ENCODE measurements at regions not wholly inside any gene's neighbourhood (a gene's known extent, or its start where the extent isn't known, plus 50 kb on each side); places are given as distances from the start of the nearest gene placed in this dataset.

- in situ Hi-C loops (cut with HindIII; ENCODE audit: low pct_unique_long_range_greater_than_20kb, low sequenced_read_pairs) = no loop called here
- no peak for DNase-seq (ENCODE audit: low read depth, low spot score)
Observed at GRCh38 chr6:18707714-18708439, 320.7 kb downstream of the RNF144B start.

GRCh38 chr6:18712595-18712994 lies 325.4 kb downstream of the RNF144B start:
- in situ Hi-C loops (cut with HindIII; ENCODE audit: low pct_unique_long_range_greater_than_20kb, low sequenced_read_pairs) = no loop called here
- no peak for DNase-seq (ENCODE audit: low read depth, low spot score)

GRCh38 chr6:18720075-18720474 lies 332.9 kb downstream of the RNF144B start:
- peak; percentile 29 for DNase-seq (ENCODE audit: low read depth, low spot score)
- in situ Hi-C loops (cut with HindIII; ENCODE audit: low pct_unique_long_range_greater_than_20kb, low sequenced_read_pairs) = no loop called here

- no peak for DNase-seq (ENCODE audit: low read depth, low spot score)
- in situ Hi-C loops (cut with HindIII; ENCODE audit: low pct_unique_long_range_greater_than_20kb, low sequenced_read_pairs) = no loop called here
Observed at GRCh38 chr6:18724056-18724455, 336.9 kb downstream of the RNF144B start.

- in situ Hi-C loops (cut with HindIII; ENCODE audit: low pct_unique_long_range_greater_than_20kb, low sequenced_read_pairs) = no loop called here
- no peak for DNase-seq (ENCODE audit: low read depth, low spot score)
Observed at GRCh38 chr6:18725449-18725848, 338.3 kb downstream of the RNF144B start.

- DNase-seq (ENCODE audit: low read depth, low spot score) = no peak
- in situ Hi-C loops (cut with HindIII; ENCODE audit: low pct_unique_long_range_greater_than_20kb, low sequenced_read_pairs) = no loop called here
Observed at GRCh38 chr6:18733921-18734550, 346.9 kb downstream of the RNF144B start.

- no peak for DNase-seq (ENCODE audit: low read depth, low spot score)
- in situ Hi-C loops (cut with HindIII; ENCODE audit: low pct_unique_long_range_greater_than_20kb, low sequenced_read_pairs) = no loop called here
Observed at GRCh38 chr6:18741741-18742140, 354.6 kb downstream of the RNF144B start.

GRCh38 chr6:18742406-18742805 lies 355.3 kb downstream of the RNF144B start:
- in situ Hi-C loops (cut with HindIII; ENCODE audit: low pct_unique_long_range_greater_than_20kb, low sequenced_read_pairs) = no loop called here
- peak; percentile 76 for DNase-seq (ENCODE audit: low read depth, low spot score)

GRCh38 chr6:18746727-18747126 lies 359.6 kb downstream of the RNF144B start:
- DNase-seq (ENCODE audit: low read depth, low spot score) = no peak
- in situ Hi-C loops (cut with HindIII; ENCODE audit: low pct_unique_long_range_greater_than_20kb, low sequenced_read_pairs) = no loop called here

- in situ Hi-C loops (cut with HindIII; ENCODE audit: low pct_unique_long_range_greater_than_20kb, low sequenced_read_pairs) = no loop called here
Observed at GRCh38 chr6:18748314-18748713, 361.2 kb downstream of the RNF144B start.

GRCh38 chr6:18752278-18753068 lies 365.3 kb downstream of the RNF144B start:
- in situ Hi-C loops (cut with HindIII; ENCODE audit: low pct_unique_long_range_greater_than_20kb, low sequenced_read_pairs) = no loop called here
- DNase-seq (ENCODE audit: low read depth, low spot score) = no peak

More at GRCh38 chr6:18748314-18748713, 361.2 kb downstream of the RNF144B start:
- no peak for DNase-seq (ENCODE audit: low read depth, low spot score)

- no peak for DNase-seq (ENCODE audit: low read depth, low spot score)
- in situ Hi-C loops (cut with HindIII; ENCODE audit: low pct_unique_long_range_greater_than_20kb, low sequenced_read_pairs) = no loop called here
Observed at GRCh38 chr6:18753076-18753475, 365.9 kb downstream of the RNF144B start.

GRCh38 chr6:18763086-18763485 lies 375.9 kb downstream of the RNF144B start:
- no peak for DNase-seq (ENCODE audit: low read depth, low spot score)
- in situ Hi-C loops (cut with HindIII; ENCODE audit: low pct_unique_long_range_greater_than_20kb, low sequenced_read_pairs) = no loop called here

GRCh38 chr6:18784794-18785193 lies 397.6 kb downstream of the RNF144B start:
- in situ Hi-C loops (cut with HindIII; ENCODE audit: low pct_unique_long_range_greater_than_20kb, low sequenced_read_pairs) = no loop called here
- DNase-seq (ENCODE audit: low read depth, low spot score) = no peak

GRCh38 chr6:18785810-18786490 lies 398.8 kb downstream of the RNF144B start:
- in situ Hi-C loops (cut with HindIII; ENCODE audit: low pct_unique_long_range_greater_than_20kb, low sequenced_read_pairs) = no loop called here
- no peak for DNase-seq (ENCODE audit: low read depth, low spot score)

- in situ Hi-C loops (cut with HindIII; ENCODE audit: low pct_unique_long_range_greater_than_20kb, low sequenced_read_pairs) = no loop called here
- DNase-seq (ENCODE audit: low read depth, low spot score) = no peak
Observed at GRCh38 chr6:18792866-18793265, 405.7 kb downstream of the RNF144B start.

GRCh38 chr6:18795726-18796125 lies 408.6 kb downstream of the RNF144B start:
- in situ Hi-C loops (cut with HindIII; ENCODE audit: low pct_unique_long_range_greater_than_20kb, low sequenced_read_pairs) = no loop called here
- no peak for DNase-seq (ENCODE audit: low read depth, low spot score)

GRCh38 chr6:18820725-18821124 lies 433.6 kb downstream of the RNF144B start:
- DNase-seq (ENCODE audit: low read depth, low spot score) = no peak
- in situ Hi-C loops (cut with HindIII; ENCODE audit: low pct_unique_long_range_greater_than_20kb, low sequenced_read_pairs) = no loop called here

Data from SK-MEL-5 (cell line).